Fibroblast of the aortic adventitia (primary cell): ENCODE measurements at regions not wholly inside any gene's neighbourhood (a gene's known extent, or its start where the extent isn't known, plus 50 kb on each side); places are given as distances from the start of the nearest gene placed in this dataset.

Experiments used
- DNase-seq: peaks from one replicate; pipeline ENCODE4 v3.0.0-alpha.2; 2010; ENCODE audit warnings: low read depth
- H3K4me3 ChIP-seq: 2 replicates; pipeline ENCODE4 v1.5.1; 2011; ENCODE audit warnings: low read depth, mild to moderate bottlenecking, control low read depth, low read length, moderate library complexity
- CTCF ChIP-seq: IDR thresholded peaks from 2 replicates; pipeline ENCODE4 v1.5.1; 2011; ENCODE audit warnings: mild to moderate bottlenecking, low read length, control low read depth, inconsistent platforms; ENCODE audit not compliant: insufficient read depth

GRCh38 chr13:104309431-104309830 is 1243.2 kb upstream of the SLC10A2 start:
- TF ChIP-seq CTCF, result no peak
- DNase-seq, result no peak

GRCh38 chr13:104301171-104301975 is 1235.2 kb upstream of the SLC10A2 start:
- no peak for TF ChIP-seq CTCF
- H3K4me3 ChIP-seq, result no peak overlapping the region
- DNase-seq, result no peak

More at GRCh38 chr13:104309431-104309830, 1243.2 kb upstream of the SLC10A2 start:
- no peak overlapping the region for H3K4me3 ChIP-seq

DNA sequence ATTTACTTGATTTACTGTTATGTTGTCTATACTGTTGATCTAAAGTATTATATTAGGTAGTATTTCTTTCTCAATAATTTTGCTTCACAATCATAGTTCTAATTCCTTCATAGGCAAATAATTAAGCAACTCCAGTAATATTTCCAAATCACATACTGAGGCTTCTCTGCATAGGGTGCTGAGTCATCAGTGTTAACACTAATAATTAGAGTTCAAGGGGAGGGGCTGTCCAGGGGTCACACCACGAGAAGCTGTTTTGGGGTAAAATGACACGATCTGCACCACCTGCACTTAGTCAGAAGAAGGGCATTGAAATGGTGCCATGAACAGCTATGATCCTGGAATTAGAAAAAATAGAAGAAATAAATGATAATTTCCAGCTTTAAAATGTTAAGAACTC is 1230.9 kb upstream of the SLC10A2 start:
- TF ChIP-seq CTCF, result no peak
- DNase-seq, result no peak
- no peak overlapping the region for H3K4me3 ChIP-seq

DNA sequence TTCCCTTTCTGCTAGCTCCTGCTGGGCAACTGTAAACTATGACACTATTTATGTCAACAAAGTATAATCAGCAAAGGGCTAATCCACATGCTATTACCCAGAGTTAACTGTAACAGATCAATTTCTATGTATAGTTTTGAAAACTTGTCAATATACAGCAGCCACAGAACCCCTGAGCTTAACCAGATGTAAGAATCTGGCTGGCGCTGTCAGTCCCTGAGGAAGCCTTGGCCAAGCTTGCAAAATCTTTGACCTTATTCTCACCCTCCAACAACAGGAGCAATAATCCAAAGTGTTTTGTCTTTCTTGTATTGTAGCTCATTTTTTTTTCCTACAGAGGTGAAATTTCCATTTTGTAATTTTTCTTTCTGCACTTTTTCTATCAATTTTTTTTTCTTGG is 1230.1 kb upstream of the SLC10A2 start:
- no peak for DNase-seq
- no peak overlapping the region for H3K4me3 ChIP-seq
- TF ChIP-seq CTCF, result no peak

DNA sequence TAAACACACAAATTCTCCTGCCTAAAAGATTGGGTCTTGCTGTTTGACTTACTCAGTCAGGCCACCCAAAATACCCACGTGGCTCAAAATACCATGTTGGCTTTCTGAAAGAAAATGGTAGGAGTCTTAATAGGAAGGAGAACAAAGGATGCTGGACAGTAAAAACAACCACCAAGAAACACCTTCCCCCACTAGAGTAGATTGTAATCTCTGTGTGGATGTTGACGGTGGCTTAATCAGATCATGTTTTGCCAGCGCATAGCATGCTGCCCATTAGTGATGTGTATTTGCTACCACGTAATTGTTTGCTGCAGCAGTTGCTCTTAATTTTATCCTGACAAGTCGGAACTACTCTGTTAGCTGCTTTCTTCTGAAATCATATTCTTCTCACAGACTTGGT is 1229.3 kb upstream of the SLC10A2 start:
- no peak for TF ChIP-seq CTCF
- DNase-seq, result no peak

GRCh38 chr13:104289400-104289799 is 1223.2 kb upstream of the SLC10A2 start:
- TF ChIP-seq CTCF, result no peak
- DNase-seq, result no peak
- H3K4me3 ChIP-seq, result no peak overlapping the region

More for the DNA sequence above, 1229.3 kb upstream of the SLC10A2 start:
- no peak overlapping the region for H3K4me3 ChIP-seq

DNA sequence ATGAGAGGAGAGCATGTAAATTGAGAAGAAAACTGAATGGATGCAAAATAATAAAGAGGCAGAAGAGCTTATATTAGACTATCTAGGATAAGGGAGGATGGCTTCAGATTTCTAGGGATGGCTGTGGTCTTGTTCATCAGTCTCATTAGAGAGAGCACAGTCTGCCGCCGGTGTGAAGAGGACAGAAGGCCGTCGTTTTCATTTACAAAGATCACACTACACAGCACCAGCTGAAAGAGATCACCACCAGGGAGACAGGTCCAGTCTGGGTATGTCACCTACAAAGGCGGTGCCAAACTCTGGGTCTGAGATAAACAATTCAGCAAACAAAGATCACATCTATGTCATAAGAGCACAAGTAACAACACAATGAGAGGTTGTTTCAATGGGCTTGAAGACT is 1222.3 kb upstream of the SLC10A2 start:
- H3K4me3 ChIP-seq, result no peak overlapping the region
- no peak for DNase-seq
- no peak for TF ChIP-seq CTCF
